T-helper 2 cell treated with Interferon-gamma antibody and Interleukin-4, amounts not matched to agents 5 μg/mL and 100 μg/mL, for 36 hours (primary cell): ENCODE measurements at regions not wholly inside any gene's neighbourhood (a gene's known extent, or its start where the extent isn't known, plus 50 kb on each side); places are given as distances from the start of the nearest gene placed in this dataset.
"Not testable (repeated sequence)": the region's sequence is repeated elsewhere in the genome, so short reads cannot be mapped to it uniquely, and the experiment has no call there.

Experiments
- DNase-seq: peaks from one replicate; pipeline ENCODE4 v3.0.0; 2021; ENCODE audit warnings: low spot score
- H3K27ac Mint-ChIP-seq: one replicate; pipeline ENCODE4 v1.8.0; 2021; ENCODE audit warnings: mild to moderate bottlenecking, mixed read lengths
- H3K27me3 Mint-ChIP-seq: one replicate; pipeline ENCODE4 v1.8.0; 2021; ENCODE audit warnings: low read depth, mixed read lengths
- H3K36me3 Mint-ChIP-seq: one replicate; pipeline ENCODE4 v1.8.0; 2021; ENCODE audit warnings: low read depth, mixed read lengths
- H3K4me1 Mint-ChIP-seq: one replicate; pipeline ENCODE4 v1.8.0; 2021; ENCODE audit warnings: low read depth, mixed read lengths
- H3K4me3 Mint-ChIP-seq: one replicate; pipeline ENCODE4 v1.8.0; 2022; ENCODE audit warnings: mild to moderate bottlenecking, moderate library complexity, mixed read lengths
- H3K9me3 Mint-ChIP-seq: one replicate; pipeline ENCODE4 v1.8.0; 2021; ENCODE audit warnings: mixed read lengths

GRCh38 chr1:117753232-117753631 is 147.4 kb downstream of the TENT5C start:
- H3K4me3 Mint-ChIP-seq, result no peak overlapping the region

GRCh38 chr1:117753652-117754051 is 147.8 kb downstream of the TENT5C start:
- Mint-ChIP-seq H3K9me3 (no peaks in the 10 kb centered on the region), H3K4me3 (no peak overlapping the region), H3K27ac (no peak overlapping the region), H3K36me3 (no peaks in the 10 kb centered on the region), H3K4me1 (peaks cover 6% of the 10 kb centered on the region), H3K27me3 (peaks cover 41% of the 10 kb centered on the region)
- DNase-seq, result no peak

More at GRCh38 chr1:117753232-117753631, 147.4 kb downstream of the TENT5C start:
- Mint-ChIP-seq H3K36me3 (no peaks in the 10 kb centered on the region), H3K27ac (no peak overlapping the region), H3K9me3 (no peaks in the 10 kb centered on the region), H3K27me3 (peaks cover 41% of the 10 kb centered on the region), H3K4me1 (peaks cover 2% of the 10 kb centered on the region)
- no peak for DNase-seq

- DNase-seq, result peak; percentile 20
- H3K9me3 Mint-ChIP-seq, result no peaks in the 10 kb centered on the region
- no peak overlapping the region for H3K4me3 Mint-ChIP-seq
- H3K27ac Mint-ChIP-seq, result no peak overlapping the region
- H3K27me3 Mint-ChIP-seq, result peaks cover 43% of the 10 kb centered on the region
- H3K4me1 Mint-ChIP-seq, result peaks cover 7% of the 10 kb centered on the region
- no peaks in the 10 kb centered on the region for H3K36me3 Mint-ChIP-seq
These were observed 148.5 kb downstream of the TENT5C start for GRCh38 chr1:117754061-117754969.

- H3K27ac Mint-ChIP-seq, result no peak overlapping the region
- H3K27me3 Mint-ChIP-seq, result peaks cover 33% of the 10 kb centered on the region
- no peak overlapping the region for H3K4me3 Mint-ChIP-seq
- H3K9me3 Mint-ChIP-seq, result no peaks in the 10 kb centered on the region
- H3K36me3 Mint-ChIP-seq, result no peaks in the 10 kb centered on the region
- peaks cover 7% of the 10 kb centered on the region for H3K4me1 Mint-ChIP-seq
- DNase-seq, result no peak
These were observed 151.8 kb downstream of the TENT5C start for GRCh38 chr1:117757668-117758067.

GRCh38 chr1:117758444-117759316 is 152.8 kb downstream of the TENT5C start:
- no peaks in the 10 kb centered on the region for H3K36me3 Mint-ChIP-seq
- peak overlapping the region; percentile 73 for H3K4me3 Mint-ChIP-seq
- no peaks in the 10 kb centered on the region for H3K9me3 Mint-ChIP-seq
- H3K27ac Mint-ChIP-seq, result no peak overlapping the region
- peaks cover 6% of the 10 kb centered on the region for H3K4me1 Mint-ChIP-seq
- H3K27me3 Mint-ChIP-seq, result peaks cover 28% of the 10 kb centered on the region
- peak; percentile 59 for DNase-seq

- Mint-ChIP-seq H3K27me3 (peaks cover 28% of the 10 kb centered on the region), H3K4me3 (no peak overlapping the region), H3K4me1 (peaks cover 6% of the 10 kb centered on the region), H3K9me3 (no peaks in the 10 kb centered on the region), H3K36me3 (no peaks in the 10 kb centered on the region), H3K27ac (no peak overlapping the region)
- DNase-seq, result no peak
These were observed 153.7 kb downstream of the TENT5C start for GRCh38 chr1:117759535-117759934.

GRCh38 chr1:117760069-117760468 is 154.2 kb downstream of the TENT5C start:
- Mint-ChIP-seq H3K4me1 (peaks cover 6% of the 10 kb centered on the region), H3K36me3 (no peaks in the 10 kb centered on the region), H3K27me3 (peaks cover 28% of the 10 kb centered on the region), H3K27ac (no peak overlapping the region), H3K4me3 (no peak overlapping the region), H3K9me3 (no peaks in the 10 kb centered on the region)
- no peak for DNase-seq

- Mint-ChIP-seq H3K4me3 (no peak overlapping the region), H3K9me3 (no peaks in the 10 kb centered on the region), H3K27me3 (peaks cover 26% of the 10 kb centered on the region), H3K36me3 (no peaks in the 10 kb centered on the region), H3K4me1 (peaks cover 6% of the 10 kb centered on the region), H3K27ac (no peak overlapping the region)
- no peak for DNase-seq
These were observed 154.6 kb downstream of the TENT5C start for GRCh38 chr1:117760485-117760884.

GRCh38 chr1:117767756-117768155 is 161.7 kb downstream of the GDAP2 start:
- not testable (repeated sequence) for DNase-seq, H3K4me3 Mint-ChIP-seq, H3K4me1 Mint-ChIP-seq, H3K27me3 Mint-ChIP-seq, H3K36me3 Mint-ChIP-seq, H3K27ac Mint-ChIP-seq
- peaks cover 29% of the 10 kb centered on the region for H3K9me3 Mint-ChIP-seq

- no peak for DNase-seq
- Mint-ChIP-seq H3K9me3 (peaks cover 41% of the 10 kb centered on the region), H3K4me3 (no peak overlapping the region), H3K4me1 (no peaks in the 10 kb centered on the region), H3K27me3 (peaks cover 8% of the 10 kb centered on the region), H3K36me3 (peaks cover 3% of the 10 kb centered on the region), H3K27ac (no peak overlapping the region)
These were observed 158.4 kb downstream of the GDAP2 start for GRCh38 chr1:117770981-117771531.

GRCh38 chr1:117779364-117779763 is 150.1 kb downstream of the GDAP2 start:
- Mint-ChIP-seq H3K4me1 (no peaks in the 10 kb centered on the region), H3K9me3 (no peaks in the 10 kb centered on the region), H3K27ac (no peak overlapping the region), H3K27me3 (peaks cover 3% of the 10 kb centered on the region), H3K36me3 (no peaks in the 10 kb centered on the region), H3K4me3 (no peak overlapping the region)
- DNase-seq, result no peak

GRCh38 chr1:117780687-117781475 is 148.5 kb downstream of the GDAP2 start:
- H3K36me3 Mint-ChIP-seq, result no peaks in the 10 kb centered on the region
- no peaks in the 10 kb centered on the region for H3K9me3 Mint-ChIP-seq
- no peak overlapping the region for H3K4me3 Mint-ChIP-seq
- no peak overlapping the region for H3K27ac Mint-ChIP-seq
- peaks cover 3% of the 10 kb centered on the region for H3K27me3 Mint-ChIP-seq
- H3K4me1 Mint-ChIP-seq, result peaks cover 4% of the 10 kb centered on the region
- DNase-seq, result no peak

GRCh38 chr1:117782056-117782455 is 147.4 kb downstream of the GDAP2 start:
- H3K4me1 Mint-ChIP-seq, result peaks cover 4% of the 10 kb centered on the region
- H3K27ac Mint-ChIP-seq, result no peak overlapping the region
- peaks cover 7% of the 10 kb centered on the region for H3K27me3 Mint-ChIP-seq
- no peak for DNase-seq
- H3K36me3 Mint-ChIP-seq, result no peaks in the 10 kb centered on the region
- no peaks in the 10 kb centered on the region for H3K9me3 Mint-ChIP-seq
- no peak overlapping the region for H3K4me3 Mint-ChIP-seq
